ENCODE measurements at regions not wholly inside any gene's neighbourhood (a gene's known extent, or its start where the extent isn't known, plus 50 kb on each side); places are given as distances from the start of the nearest gene placed in this dataset.

DNA sequence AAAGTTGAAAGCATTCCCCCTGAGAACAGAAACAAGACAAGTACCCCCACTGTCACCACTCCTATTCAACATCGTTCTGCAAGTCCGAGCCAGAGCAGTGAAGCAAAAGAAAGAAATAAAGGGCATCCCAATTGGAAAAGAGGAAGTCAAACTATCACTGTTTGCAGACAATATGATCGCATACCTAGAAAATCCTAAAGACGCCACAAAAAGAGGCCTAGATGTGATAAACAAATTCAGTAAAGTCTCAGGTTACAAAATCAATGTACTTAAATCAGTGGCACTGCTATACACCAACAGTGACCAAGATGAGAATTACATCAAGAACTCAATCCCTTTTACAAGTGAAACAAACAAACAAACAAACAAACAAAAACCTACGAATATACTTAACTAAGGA lies 87.7 kb upstream of the COCH start:
- H3K36me3 Mint-ChIP-seq (ENCODE audit: low read depth): no peaks in the 10 kb centered on the region
- CTCF ChIA-PET: no interaction called here
- H3K27me3 Mint-ChIP-seq: peaks cover 32% of the 10 kb centered on the region
- H3K4me3 Mint-ChIP-seq: no peak overlapping the region
- no peaks in the 10 kb centered on the region for H3K9me3 Mint-ChIP-seq
- POLR2A ChIA-PET: no interaction called here
- DNase-seq: no peak
- no peaks in the 10 kb centered on the region for H3K4me1 Mint-ChIP-seq
- no peak overlapping the region for H3K27ac Mint-ChIP-seq

DNA sequence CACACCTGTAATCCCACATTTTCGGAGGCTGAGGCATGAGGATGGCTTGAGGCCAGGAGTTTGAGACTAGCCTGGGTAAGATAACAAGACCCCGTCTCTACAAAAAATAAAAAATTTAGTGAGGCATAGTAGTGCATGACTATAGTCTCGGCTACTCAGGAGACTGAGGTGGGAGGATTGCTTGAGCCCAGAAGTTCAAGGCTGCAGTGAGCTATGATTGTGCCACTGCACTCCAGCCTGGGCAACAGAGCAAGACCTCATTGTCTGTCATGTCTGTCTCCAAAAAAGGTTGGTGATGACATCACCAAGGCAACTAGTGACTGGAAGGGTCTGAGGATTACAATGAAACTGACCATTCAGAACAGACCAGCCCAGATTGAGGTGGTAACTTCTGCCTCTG lies 83.5 kb upstream of the COCH start:
- H3K36me3 Mint-ChIP-seq (ENCODE audit: low read depth): no peaks in the 10 kb centered on the region
- no peaks in the 10 kb centered on the region for H3K4me1 Mint-ChIP-seq
- CTCF ChIA-PET: no interaction called here
- no peaks in the 10 kb centered on the region for H3K9me3 Mint-ChIP-seq
- H3K27me3 Mint-ChIP-seq: peaks cover 26% of the 10 kb centered on the region
- POLR2A ChIA-PET: no interaction called here
- H3K4me3 Mint-ChIP-seq: no peak overlapping the region
- no peak for DNase-seq
- H3K27ac Mint-ChIP-seq: no peak overlapping the region

DNA sequence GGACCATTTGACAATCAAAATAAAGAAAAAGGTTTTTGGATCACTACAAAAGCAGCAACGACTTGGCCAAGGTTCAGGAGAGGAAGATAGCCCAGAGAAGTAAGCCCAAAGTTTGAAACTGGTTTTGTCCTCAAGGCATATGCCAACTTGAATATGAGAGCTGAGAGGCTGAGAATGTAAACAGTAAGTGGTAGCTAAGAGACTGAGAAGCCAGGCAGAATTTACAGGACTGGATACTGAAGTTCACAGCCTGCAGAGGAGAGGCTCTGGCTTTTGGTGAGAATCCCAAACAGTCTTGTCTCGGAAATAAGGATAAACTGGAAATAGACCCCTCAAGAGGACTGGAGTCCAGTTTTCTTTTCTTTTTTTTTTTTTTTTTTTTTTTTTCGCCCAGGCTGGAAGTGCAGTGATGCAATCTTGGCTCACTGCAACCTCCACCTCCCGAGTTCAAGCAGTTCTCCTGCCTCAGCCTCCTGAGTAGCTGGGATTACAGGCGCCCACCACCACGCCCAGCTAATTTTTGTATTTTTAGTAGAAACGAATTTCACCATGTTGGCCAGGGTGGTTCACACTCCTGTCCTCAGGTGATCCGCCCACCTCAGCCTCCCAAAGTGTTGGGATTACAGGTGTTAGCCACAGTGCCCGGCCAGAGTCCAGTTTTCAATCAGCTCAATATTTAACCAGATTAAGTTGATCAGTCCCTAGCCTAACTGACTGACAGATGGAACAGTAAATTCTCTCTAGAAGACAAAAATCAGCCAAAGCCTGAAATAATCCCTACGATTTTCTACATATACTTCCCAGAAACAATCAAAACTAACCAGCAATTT lies 82.6 kb upstream of the COCH start:
- DNase-seq: no peak
- Mint-ChIP-seq H3K27me3 (peaks cover 25% of the 10 kb centered on the region), H3K27ac (no peak overlapping the region), H3K4me1 (no peaks in the 10 kb centered on the region), H3K9me3 (no peaks in the 10 kb centered on the region), H3K36me3 (ENCODE audit: low read depth) (no peaks in the 10 kb centered on the region), H3K4me3 (no peak overlapping the region)
- CTCF ChIA-PET: interaction anchor here (0.7 kb wide), 1 partner anchor 270 kb away, joined by 8 read pairs; no protein-coding TSS in a partner anchor
- POLR2A ChIA-PET: no interaction called here

DNA sequence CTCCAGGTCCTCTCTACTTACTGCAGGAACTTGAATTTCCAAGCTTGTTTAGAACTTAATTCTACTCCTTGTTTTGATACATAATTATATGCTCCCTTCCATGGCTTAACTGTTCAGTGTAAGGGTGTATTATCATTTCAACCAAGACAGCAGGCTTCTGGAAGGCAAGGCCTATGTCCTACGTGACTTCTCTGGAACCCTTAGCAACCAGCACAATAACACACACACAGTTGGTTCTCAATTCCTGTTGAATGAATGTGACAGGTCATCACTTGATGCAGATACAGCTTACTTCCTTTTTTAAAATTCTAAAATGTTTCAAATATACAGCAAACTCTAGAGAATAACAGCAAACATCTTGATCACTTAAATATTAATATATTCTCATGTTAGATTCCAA lies 77.7 kb upstream of the COCH start:
- POLR2A ChIA-PET: no interaction called here
- H3K4me3 Mint-ChIP-seq: no peak overlapping the region
- no peaks in the 10 kb centered on the region for H3K4me1 Mint-ChIP-seq
- no peak overlapping the region for H3K27ac Mint-ChIP-seq
- CTCF ChIA-PET: no interaction called here
- H3K9me3 Mint-ChIP-seq: no peaks in the 10 kb centered on the region
- H3K36me3 Mint-ChIP-seq (ENCODE audit: low read depth): no peaks in the 10 kb centered on the region
- H3K27me3 Mint-ChIP-seq: peaks cover 28% of the 10 kb centered on the region
- DNase-seq: no peak

DNA sequence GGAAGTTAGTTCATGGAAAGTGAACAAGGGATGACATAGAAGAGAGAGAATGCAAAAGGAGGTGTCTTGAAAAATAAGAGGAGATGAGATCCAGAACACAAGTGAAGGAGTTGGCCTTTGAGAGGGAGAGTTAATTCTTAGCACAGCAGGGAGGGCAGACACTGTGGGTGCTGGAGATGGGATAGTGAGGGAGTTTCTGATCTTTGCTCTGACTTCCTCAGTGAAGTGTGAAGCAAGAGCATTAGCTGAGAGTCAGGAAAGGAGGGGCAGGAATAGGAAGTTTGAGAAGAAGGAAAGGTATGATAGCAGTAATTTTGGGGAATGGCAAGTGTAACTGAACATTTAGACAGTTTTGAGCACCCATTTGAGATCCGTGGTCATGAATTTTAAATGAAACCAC lies 75.8 kb upstream of the COCH start:
- no peak overlapping the region for H3K27ac Mint-ChIP-seq
- ChIA-PET CTCF (no interaction called here), POLR2A (no interaction called here)
- H3K4me1 Mint-ChIP-seq: no peaks in the 10 kb centered on the region
- peaks cover 22% of the 10 kb centered on the region for H3K27me3 Mint-ChIP-seq
- DNase-seq: no peak
- no peak overlapping the region for H3K4me3 Mint-ChIP-seq
- H3K9me3 Mint-ChIP-seq: no peaks in the 10 kb centered on the region
- H3K36me3 Mint-ChIP-seq (ENCODE audit: low read depth): no peaks in the 10 kb centered on the region

DNA sequence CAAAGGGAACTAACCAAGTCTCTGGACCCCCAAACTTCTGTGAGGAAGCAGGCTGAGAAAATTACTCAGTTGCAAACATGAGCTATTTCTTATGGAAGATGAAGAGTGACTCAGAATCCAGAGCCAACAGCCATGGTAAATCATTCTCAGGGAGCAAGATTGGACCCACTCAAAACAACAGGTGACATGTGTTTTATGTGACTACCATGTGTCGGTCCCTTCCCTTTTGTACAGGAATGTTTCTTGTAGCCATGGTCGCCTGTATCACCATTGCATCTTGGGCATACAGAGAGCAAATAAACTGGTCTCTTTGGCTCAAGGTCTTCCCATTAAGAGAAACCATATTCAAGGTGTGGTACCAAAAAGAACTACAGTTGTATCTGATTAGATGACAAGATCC lies 75.4 kb upstream of the COCH start:
- POLR2A ChIA-PET: no interaction called here
- H3K27me3 Mint-ChIP-seq: peaks cover 21% of the 10 kb centered on the region

DNA sequence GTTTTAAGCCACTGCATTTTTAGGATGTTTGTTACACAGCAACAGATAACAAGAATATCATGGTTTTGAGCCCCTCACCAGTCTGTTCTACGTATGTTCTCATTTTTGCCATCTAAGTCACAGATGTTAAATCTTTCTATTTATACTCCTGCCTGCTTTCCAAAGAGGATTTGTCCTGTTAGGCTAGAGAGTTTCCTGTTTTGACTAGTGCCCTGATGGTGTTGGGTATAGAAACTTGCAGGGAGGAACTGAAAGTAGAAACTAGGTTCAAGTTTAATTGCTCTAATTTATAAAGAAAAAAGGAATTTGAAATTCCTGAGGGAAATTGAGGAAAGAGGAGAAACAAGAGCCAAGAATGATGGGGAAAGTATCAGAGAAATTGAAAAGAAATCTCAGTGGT lies 74.4 kb upstream of the COCH start:
- H3K4me3 Mint-ChIP-seq: no peak overlapping the region
- H3K36me3 Mint-ChIP-seq (ENCODE audit: low read depth): no peaks in the 10 kb centered on the region
- CTCF ChIA-PET: no interaction called here

More for the DNA sequence above, 75.4 kb upstream of the COCH start:
- CTCF ChIA-PET: no interaction called here
- Mint-ChIP-seq H3K4me3 (no peak overlapping the region), H3K9me3 (no peaks in the 10 kb centered on the region), H3K27ac (no peak overlapping the region), H3K36me3 (ENCODE audit: low read depth) (no peaks in the 10 kb centered on the region), H3K4me1 (no peaks in the 10 kb centered on the region)
- DNase-seq: no peak

DNA sequence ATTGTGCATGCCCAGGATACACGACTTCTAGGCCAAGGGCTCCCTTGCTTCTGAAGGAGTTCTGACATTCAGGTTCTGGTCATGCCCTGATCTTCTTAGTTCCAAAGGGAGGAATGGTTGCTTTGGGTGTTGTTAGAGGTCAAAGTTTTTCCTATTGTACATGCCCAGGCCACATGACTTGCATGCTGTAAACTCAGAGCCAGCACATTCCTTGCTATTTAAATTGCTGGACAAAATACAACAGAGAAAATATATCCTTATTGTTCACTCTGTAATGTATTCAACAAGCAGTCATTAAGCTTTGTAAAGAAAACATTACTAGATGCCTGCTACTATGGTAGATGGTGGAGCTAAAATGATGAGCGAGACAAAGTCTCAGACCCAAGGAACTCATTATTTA lies 71.2 kb upstream of the COCH start:
- ChIA-PET POLR2A (no interaction called here), CTCF (no interaction called here)
- H3K9me3 Mint-ChIP-seq: no peaks in the 10 kb centered on the region
- H3K27ac Mint-ChIP-seq: no peak overlapping the region
- no peak overlapping the region for H3K4me3 Mint-ChIP-seq
- H3K27me3 Mint-ChIP-seq: peaks cover 19% of the 10 kb centered on the region
- no peaks in the 10 kb centered on the region for H3K36me3 Mint-ChIP-seq (ENCODE audit: low read depth)
- no peak for DNase-seq
- no peaks in the 10 kb centered on the region for H3K4me1 Mint-ChIP-seq

More for the DNA sequence above, 74.4 kb upstream of the COCH start:
- H3K27me3 Mint-ChIP-seq: peaks cover 21% of the 10 kb centered on the region
- DNase-seq: no peak
- no peaks in the 10 kb centered on the region for H3K9me3 Mint-ChIP-seq
- no peaks in the 10 kb centered on the region for H3K4me1 Mint-ChIP-seq
- no peak overlapping the region for H3K27ac Mint-ChIP-seq
- POLR2A ChIA-PET: no interaction called here

DNA sequence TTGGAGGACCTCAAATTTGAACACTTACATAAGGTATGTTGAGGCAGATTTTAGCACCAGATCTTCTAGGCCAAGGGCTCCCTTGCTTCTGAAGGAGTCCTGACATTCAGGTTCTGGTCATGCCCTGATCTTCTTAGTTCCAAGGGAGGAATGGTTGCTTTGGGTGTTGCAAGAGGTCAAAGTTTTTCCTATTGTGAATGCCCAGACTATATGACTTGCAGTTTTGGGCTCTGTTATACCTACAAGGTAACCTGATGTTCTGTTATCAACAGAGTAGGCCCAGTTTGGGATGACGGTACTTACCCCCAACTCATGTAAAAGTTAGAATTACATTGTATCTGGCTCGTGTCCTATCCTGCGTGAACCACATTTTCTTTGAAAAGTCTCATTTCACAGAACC lies 69.1 kb upstream of the COCH start:
- POLR2A ChIA-PET: no interaction called here
- H3K36me3 Mint-ChIP-seq (ENCODE audit: low read depth): no peaks in the 10 kb centered on the region
- peaks cover 5% of the 10 kb centered on the region for H3K27me3 Mint-ChIP-seq
- H3K4me1 Mint-ChIP-seq: no peaks in the 10 kb centered on the region
- CTCF ChIA-PET: no interaction called here
- DNase-seq: no peak
- H3K4me3 Mint-ChIP-seq: no peak overlapping the region
- H3K27ac Mint-ChIP-seq: no peak overlapping the region
- H3K9me3 Mint-ChIP-seq: no peaks in the 10 kb centered on the region

DNA sequence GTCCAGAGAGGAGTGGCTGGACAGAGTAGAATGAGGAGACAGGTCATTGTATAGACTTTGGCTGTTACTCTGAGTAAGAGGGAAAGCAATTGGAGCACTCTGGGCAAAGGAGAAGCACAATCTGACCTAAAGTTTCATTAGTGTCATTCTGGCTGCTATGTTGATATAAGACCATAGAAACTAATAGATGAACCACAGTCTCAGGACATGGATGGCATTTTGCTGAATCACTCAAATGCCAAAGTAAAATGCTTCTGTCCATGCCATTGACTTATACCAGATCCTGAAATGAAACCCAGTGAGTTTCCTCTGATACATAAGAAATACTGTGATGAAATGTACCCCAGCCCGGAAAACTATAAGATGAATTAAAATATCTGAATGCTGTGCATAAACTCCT lies 65.8 kb upstream of the COCH start:
- no peak overlapping the region for H3K27ac Mint-ChIP-seq
- H3K9me3 Mint-ChIP-seq: no peaks in the 10 kb centered on the region
- H3K36me3 Mint-ChIP-seq (ENCODE audit: low read depth): no peaks in the 10 kb centered on the region
- no peaks in the 10 kb centered on the region for H3K4me1 Mint-ChIP-seq
- POLR2A ChIA-PET: no interaction called here
- H3K4me3 Mint-ChIP-seq: no peak overlapping the region
- H3K27me3 Mint-ChIP-seq: peaks cover 3% of the 10 kb centered on the region
- DNase-seq: no peak
- CTCF ChIA-PET: no interaction called here

DNA sequence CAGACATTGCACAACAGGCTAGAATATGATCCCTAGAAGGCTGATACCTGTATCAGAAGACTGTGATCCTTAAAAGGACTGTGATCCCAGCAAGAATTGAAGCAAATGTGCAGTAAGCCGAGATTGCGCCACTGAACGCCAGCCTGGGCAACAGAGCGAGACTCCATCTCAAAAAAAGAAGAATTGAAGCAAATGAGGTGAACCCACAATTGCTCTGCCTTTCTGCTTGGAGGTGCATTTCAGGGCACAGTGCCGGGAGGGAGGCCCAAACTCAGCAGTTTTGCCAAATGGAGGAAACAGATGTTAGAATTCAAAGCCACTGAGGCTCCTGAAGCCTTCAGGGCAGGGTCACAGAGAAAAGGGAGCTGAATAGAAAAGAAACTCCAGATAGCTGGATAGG lies 61.1 kb upstream of the COCH start:
- ChIA-PET POLR2A (no interaction called here), CTCF (no interaction called here)
- DNase-seq: no peak
- Mint-ChIP-seq H3K9me3 (no peaks in the 10 kb centered on the region), H3K36me3 (ENCODE audit: low read depth) (no peaks in the 10 kb centered on the region), H3K27me3 (peaks cover 7% of the 10 kb centered on the region), H3K4me3 (no peak overlapping the region), H3K4me1 (no peaks in the 10 kb centered on the region), H3K27ac (no peak overlapping the region)

DNA sequence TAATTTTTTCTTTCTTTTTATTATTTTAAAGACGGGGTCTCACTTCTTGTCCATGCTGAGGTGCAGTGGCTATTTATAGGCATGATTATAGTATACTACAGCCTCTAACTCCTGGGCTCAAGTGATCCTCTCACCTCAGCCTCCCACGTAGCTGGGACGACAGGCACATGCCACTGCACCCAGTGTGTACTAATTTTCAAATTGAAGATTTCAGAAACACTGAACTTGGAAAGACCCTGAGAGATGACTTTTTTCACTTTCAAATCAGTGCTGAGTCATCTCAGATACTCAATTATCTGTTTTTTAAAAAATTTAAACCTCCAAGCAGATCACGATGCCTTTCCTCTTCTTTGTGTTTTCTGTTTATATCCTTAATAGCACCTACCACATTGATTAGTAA lies 53.7 kb upstream of the COCH start:
- no peak overlapping the region for H3K4me3 Mint-ChIP-seq
- POLR2A ChIA-PET: no interaction called here

DNA sequence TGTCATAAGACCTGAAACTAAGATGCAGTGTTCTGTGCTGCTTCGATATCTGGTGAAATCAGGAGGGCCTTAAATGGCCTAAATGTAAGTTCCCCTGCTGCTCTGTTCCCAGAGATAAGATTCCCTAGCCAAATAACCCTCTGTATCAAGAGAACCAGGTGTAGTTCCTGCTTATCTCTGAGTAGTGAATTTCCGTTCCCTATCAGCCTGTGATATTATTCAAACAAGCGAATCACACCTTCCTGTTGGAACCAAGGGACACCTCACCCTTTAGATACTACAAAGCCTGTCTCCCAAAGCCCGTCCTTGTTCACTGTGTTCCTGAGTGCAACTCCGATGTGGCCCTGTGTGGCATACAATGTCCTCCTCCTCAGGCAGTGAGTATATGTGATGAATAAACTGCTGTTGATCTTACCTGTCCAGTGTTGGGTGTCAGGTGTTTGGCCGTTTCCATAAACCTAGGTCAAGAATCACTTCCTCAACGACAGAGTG lies 52.2 kb upstream of the COCH start:
- H3K27ac Mint-ChIP-seq: no peak overlapping the region
- no peaks in the 10 kb centered on the region for H3K4me1 Mint-ChIP-seq
- peaks cover 10% of the 10 kb centered on the region for H3K9me3 Mint-ChIP-seq
- H3K36me3 Mint-ChIP-seq (ENCODE audit: low read depth): no peaks in the 10 kb centered on the region
- H3K4me3 Mint-ChIP-seq: no peak overlapping the region
- DNase-seq: no peak
- POLR2A ChIA-PET: no interaction called here
- peaks cover 3% of the 10 kb centered on the region for H3K27me3 Mint-ChIP-seq
- CTCF ChIA-PET: no interaction called here

More for the DNA sequence above, 53.7 kb upstream of the COCH start:
- no peaks in the 10 kb centered on the region for H3K36me3 Mint-ChIP-seq (ENCODE audit: low read depth)
- CTCF ChIA-PET: no interaction called here
- DNase-seq: no peak
- H3K27me3 Mint-ChIP-seq: peaks cover 6% of the 10 kb centered on the region
- no peaks in the 10 kb centered on the region for H3K4me1 Mint-ChIP-seq
- H3K27ac Mint-ChIP-seq: no peak overlapping the region
- peaks cover 7% of the 10 kb centered on the region for H3K9me3 Mint-ChIP-seq

All from activated CD4-positive, alpha-beta memory T cell treated with anti-CD3 and anti-CD28 coated beads, Interleukin-2, amount 10 ng/mL, durations not matched to agents 7 days and 5 days (primary cell).